ENCODE measurements at regions not wholly inside any gene's neighbourhood (a gene's known extent, or its start where the extent isn't known, plus 50 kb on each side); places are given as distances from the start of the nearest gene placed in this dataset.

DNA sequence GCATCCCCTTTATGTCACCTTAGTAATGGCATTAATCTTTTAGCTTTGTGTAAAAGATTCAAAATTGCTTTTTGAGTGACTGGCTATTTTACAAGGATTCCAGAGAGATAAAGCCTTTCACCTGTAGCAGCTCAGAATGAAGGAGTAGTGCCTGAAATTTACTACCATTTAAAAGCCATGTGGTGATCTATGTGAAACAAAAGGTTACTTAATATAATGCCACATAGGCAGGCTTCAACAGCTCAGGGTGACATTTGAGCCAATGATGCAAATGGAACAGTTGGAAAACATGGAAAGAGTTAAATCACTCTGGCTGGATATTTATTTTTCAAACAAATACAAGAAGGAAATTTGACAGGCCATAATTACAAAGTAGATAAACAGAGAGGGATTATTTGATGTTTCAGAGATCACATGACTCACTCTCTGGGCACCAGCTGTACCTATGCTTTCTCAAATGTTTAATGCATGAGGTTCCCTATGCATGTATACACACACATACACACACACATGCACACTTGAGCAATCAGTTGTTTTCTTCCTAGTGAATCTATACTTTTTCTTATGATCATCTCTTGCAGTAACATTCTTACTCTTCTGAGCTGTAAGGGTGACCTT, 171.5 kb downstream of the ZMAT3 start:
- no peak for TF ChIP-seq POLR2A (IDR thresholded peaks at IDR 0.05; ENCODE audit: low read depth, low read length)
- FAIRE-seq (no peak), DNase-seq (ENCODE audit: insufficient read length, low spot score) (no peak)

- DNase-seq (ENCODE audit: insufficient read length, low spot score) (no peak), FAIRE-seq (no peak)
- TF ChIP-seq POLR2A (IDR thresholded peaks at IDR 0.05; ENCODE audit: low read depth, low read length), result no peak
These were observed 176.3 kb downstream of the ZMAT3 start for GRCh38 chr3:178895178-178895789.
